ENCODE measurements at regions not wholly inside any gene's neighbourhood (a gene's known extent, or its start where the extent isn't known, plus 50 kb on each side); places are given as distances from the start of the nearest gene placed in this dataset.

- TF ChIP-seq ZNF274 (IDR thresholded peaks at IDR 0.05; ENCODE audit: low read depth, low read length) = no peak
- no peak for TF ChIP-seq YY1 (IDR thresholded peaks at IDR 0.05; ENCODE audit: insufficient read depth, insufficient read length)
- no peak for TF ChIP-seq SUZ12 (IDR thresholded peaks at IDR 0.05; ENCODE audit: extremely low read depth, insufficient read depth, insufficient read length)
Measured at GRCh38 chr3:144104679-144105078, 133.1 kb downstream of the DIPK2A start.

All from NT2/D1 (cell line).